Neural cell (in vitro differentiated cells): ENCODE measurements at regions not wholly inside any gene's neighbourhood (a gene's known extent, or its start where the extent isn't known, plus 50 kb on each side); places are given as distances from the start of the nearest gene placed in this dataset.

ENCODE experiments used
- CTCF ChIP-seq: fragments of 450-650 bp; IDR thresholded peaks from 2 replicates; pipeline ENCODE4 v1.5.1; 2014; ENCODE audit warnings: antibody characterized with exemption, mild to moderate bottlenecking, moderate library complexity; ENCODE audit not compliant: poor library complexity, severe bottlenecking
- EP300 ChIP-seq: fragments of 450-650 bp; conservative IDR thresholded peaks from 2 replicates; pipeline ENCODE4 v1.6.1; 2014; ENCODE audit warnings: antibody characterized with exemption, mild to moderate bottlenecking, moderate library complexity; ENCODE audit not compliant: poor library complexity, severe bottlenecking
- POLR2AphosphoS5 ChIP-seq: IDR thresholded peaks from 2 replicates; pipeline ENCODE4 v1.6.1; 2012
- RAD21 ChIP-seq: fragments of 450-650 bp; conservative IDR thresholded peaks from 2 replicates; pipeline ENCODE4 v1.6.1; 2014; ENCODE audit warnings: antibody characterized with exemption, mild to moderate bottlenecking, moderate library complexity
- REST ChIP-seq: IDR thresholded peaks from 2 replicates; pipeline ENCODE4 v1.6.1; 2012; ENCODE audit warnings: borderline replicate concordance
- SMC3 ChIP-seq: fragments of 450-650 bp; conservative IDR thresholded peaks from 2 replicates; pipeline ENCODE4 v1.6.1; 2014; ENCODE audit warnings: antibody characterized with exemption, mild to moderate bottlenecking, moderate library complexity; ENCODE audit not compliant: poor library complexity

GRCh38 chr3:111368056-111368455 is 173.9 kb upstream of the CD96 start:
- no peak for TF ChIP-seq CTCF
- TF ChIP-seq REST = no peak
- no peak for TF ChIP-seq EP300
- no peak for TF ChIP-seq SMC3
- TF ChIP-seq RAD21 = no peak
- TF ChIP-seq POLR2AphosphoS5 = no peak
